Stimulated activated effector memory CD8-positive, alpha-beta T cell treated with anti-CD3 and anti-CD28 coated beads, Interleukin-12 subunit alpha, Interleukin-12 subunit beta, amount 100 ng/mL, for 72 hours (primary cell): ENCODE measurements at regions not wholly inside any gene's neighbourhood (a gene's known extent, or its start where the extent isn't known, plus 50 kb on each side); places are given as distances from the start of the nearest gene placed in this dataset.

Source experiments
- ATAC-seq: fragments of 150-1000 bp; cut with Tn5 transposase; 2 replicates; pipeline ENCODE4 v1.10.0; 2021
- DNase-seq, 2 donors: peaks; one replicate each; pipeline ENCODE4 v3.0.0; 2021 to 2022; ENCODE audit warnings: low spot score in 2 of 2
- H3K27ac Mint-ChIP-seq: one replicate; pipeline ENCODE4 v1.8.0; 2022; ENCODE audit warnings: mild to moderate bottlenecking, mixed read lengths
- H3K36me3 Mint-ChIP-seq: one replicate; pipeline ENCODE4 v1.8.0; 2022; ENCODE audit warnings: mild to moderate bottlenecking, mixed read lengths
- H3K4me1 Mint-ChIP-seq: one replicate; pipeline ENCODE4 v1.8.0; 2022; ENCODE audit warnings: mixed read lengths
- H3K4me3 Mint-ChIP-seq: one replicate; pipeline ENCODE4 v1.8.0; 2022; ENCODE audit warnings: mild to moderate bottlenecking, mixed read lengths
- H3K9me3 Mint-ChIP-seq: one replicate; pipeline ENCODE4 v1.8.0; 2022; ENCODE audit warnings: mixed read lengths

- DNase-seq (no peak), ATAC-seq (no peak)
- Mint-ChIP-seq H3K9me3 (peaks cover 15% of the 10 kb centered on the region), H3K4me1 (no peaks in the 10 kb centered on the region), H3K27ac (no peak overlapping the region), H3K4me3 (no peak overlapping the region), H3K36me3 (no peaks in the 10 kb centered on the region)
Observed at GRCh38 chr13:83325125-83325853, 557.0 kb downstream of the SLITRK1 start.

DNA sequence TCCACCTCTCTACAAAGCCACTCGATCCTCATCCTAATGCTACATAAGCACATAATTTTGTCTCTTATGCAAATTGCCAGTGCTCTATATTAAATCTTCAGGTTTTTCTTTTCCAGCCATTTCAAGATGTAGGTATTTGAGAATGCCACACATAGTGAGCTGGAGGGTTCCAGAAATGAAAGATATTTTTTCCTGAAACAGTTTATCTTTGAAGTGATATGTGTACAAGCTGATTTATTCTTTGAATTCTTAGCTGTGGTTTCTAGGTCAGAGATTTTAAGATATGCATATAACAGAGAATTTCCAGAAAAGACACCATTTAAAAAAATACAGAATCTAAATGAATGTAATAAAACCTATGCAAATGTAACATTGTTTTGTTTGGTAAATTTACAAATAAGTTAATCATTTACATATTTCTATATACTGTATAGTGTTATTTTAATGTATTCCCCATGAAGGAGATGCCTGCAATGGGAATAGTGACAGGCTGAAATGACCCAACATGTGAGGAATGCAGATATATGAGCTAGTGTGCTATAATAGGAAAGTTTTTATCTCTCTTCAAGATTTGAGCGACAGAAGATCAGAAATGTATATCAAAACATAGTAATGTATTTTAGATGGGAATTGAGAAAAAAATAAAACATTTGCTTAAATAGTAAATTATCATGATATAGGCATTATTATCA, 570.2 kb downstream of the SLITRK1 start:
- Mint-ChIP-seq H3K36me3 (no peaks in the 10 kb centered on the region), H3K9me3 (peaks cover 2% of the 10 kb centered on the region), H3K27ac (no peak overlapping the region), H3K4me1 (no peaks in the 10 kb centered on the region), H3K4me3 (no peak overlapping the region)
- DNase-seq (no peak), ATAC-seq (no peak)

DNA sequence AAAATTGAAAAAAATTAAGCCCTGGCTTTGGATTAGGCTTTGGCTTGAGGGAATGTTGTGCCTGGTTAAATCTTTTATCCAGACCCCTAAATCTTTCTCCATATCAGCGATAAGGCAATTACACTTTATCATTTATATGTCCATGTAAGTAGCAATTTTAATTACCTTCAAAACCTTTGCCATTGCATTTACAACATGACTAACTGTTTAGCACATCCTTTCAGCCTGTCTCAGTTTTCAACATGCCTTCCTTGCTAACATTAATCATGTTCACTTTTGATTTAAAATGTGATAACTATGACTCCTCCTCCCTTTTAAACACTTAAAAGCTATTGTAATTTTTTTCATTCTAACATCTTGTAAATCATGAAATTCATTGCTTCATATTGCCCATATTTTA, 583.7 kb downstream of the SLITRK1 start:
- ATAC-seq (no peak), DNase-seq (no peak)
- no peaks in the 10 kb centered on the region for H3K4me1 Mint-ChIP-seq
- H3K4me3 Mint-ChIP-seq: no peak overlapping the region
- H3K36me3 Mint-ChIP-seq: no peaks in the 10 kb centered on the region
- H3K9me3 Mint-ChIP-seq: peaks cover 10% of the 10 kb centered on the region
- no peak overlapping the region for H3K27ac Mint-ChIP-seq

DNA sequence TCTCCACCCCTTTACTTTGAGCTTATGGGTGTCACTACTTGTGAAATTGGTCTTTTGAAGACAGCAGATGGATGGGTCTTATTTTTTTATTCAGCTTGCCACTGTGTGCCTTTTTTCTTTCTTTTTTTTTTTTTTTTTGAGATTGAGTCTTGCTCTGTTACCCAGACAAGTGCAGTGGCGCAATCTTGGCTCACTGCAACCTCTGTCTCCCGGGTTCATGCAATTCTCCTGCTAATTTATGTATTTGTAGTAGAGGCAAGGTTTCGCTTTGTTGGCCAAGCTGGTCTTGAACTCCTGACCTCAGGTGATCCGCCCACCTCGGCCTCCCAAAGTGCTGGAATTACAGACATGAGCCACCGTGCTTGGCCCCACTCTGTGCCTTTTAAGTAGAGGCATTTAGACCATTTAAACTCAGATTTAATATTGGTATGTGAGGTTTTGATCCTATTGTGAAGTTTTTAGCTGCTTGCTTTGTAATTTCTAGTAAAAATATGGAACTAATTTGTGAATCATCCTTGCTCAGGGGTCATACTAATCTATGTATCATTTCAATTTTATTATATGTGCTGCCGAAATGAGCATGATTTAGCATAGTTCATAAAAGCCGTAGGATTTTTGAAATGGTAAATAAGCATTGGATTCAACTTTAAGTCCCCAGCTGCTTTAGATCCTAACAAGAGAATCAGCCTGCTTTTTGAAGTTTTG, 584.5 kb downstream of the SLITRK1 start:
- Mint-ChIP-seq H3K27ac (no peak overlapping the region), H3K9me3 (peaks cover 7% of the 10 kb centered on the region), H3K36me3 (no peaks in the 10 kb centered on the region), H3K4me1 (no peaks in the 10 kb centered on the region), H3K4me3 (no peak overlapping the region)
- DNase-seq (no peak), ATAC-seq (no peak)

DNA sequence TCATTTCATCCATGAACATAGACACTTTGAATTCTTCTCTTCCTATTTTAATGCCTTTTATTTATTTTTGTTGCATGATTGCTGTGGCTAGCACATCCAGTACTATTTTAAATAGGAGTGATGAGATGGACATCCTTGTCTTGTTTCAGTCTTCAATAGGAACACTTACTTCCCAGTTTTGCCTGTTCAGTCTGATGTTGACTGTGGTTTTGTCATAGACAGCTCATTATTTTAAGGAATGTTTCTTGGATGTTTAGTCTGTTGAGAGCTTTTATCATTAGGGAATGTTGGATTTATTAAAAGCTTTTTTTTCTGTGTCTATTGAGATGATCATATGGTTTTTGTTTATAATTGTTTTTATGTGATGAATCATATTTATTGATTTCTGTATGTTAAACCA, 586.6 kb downstream of the SLITRK1 start:
- Mint-ChIP-seq H3K4me1 (no peaks in the 10 kb centered on the region), H3K4me3 (no peak overlapping the region), H3K36me3 (no peaks in the 10 kb centered on the region), H3K9me3 (peaks cover 3% of the 10 kb centered on the region), H3K27ac (no peak overlapping the region)
- no peak for DNase-seq
- ATAC-seq: no peak

DNA sequence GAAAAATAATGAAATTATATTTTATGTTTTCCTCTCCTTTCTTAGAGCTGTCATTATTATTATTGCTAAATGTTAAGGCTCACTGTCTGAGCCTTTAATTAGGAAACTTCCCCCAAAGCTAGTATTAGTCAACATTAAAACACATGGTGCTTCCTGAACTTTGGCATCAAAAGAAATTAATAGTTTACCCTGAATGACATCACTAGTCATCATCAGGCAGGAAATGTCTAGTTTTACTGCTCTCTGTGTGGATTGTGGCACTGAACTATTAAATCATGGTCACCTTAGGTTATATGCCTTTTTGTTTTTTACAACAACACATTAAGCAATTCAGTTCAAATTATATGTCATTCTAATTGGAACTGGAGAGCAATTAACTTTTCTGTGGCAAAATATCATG, 595.5 kb downstream of the SLITRK1 start:
- ATAC-seq: no peak
- DNase-seq: no peak
- H3K36me3 Mint-ChIP-seq: no peaks in the 10 kb centered on the region
- no peak overlapping the region for H3K4me3 Mint-ChIP-seq
- no peaks in the 10 kb centered on the region for H3K4me1 Mint-ChIP-seq
- peaks cover 5% of the 10 kb centered on the region for H3K9me3 Mint-ChIP-seq
- no peak overlapping the region for H3K27ac Mint-ChIP-seq

DNA sequence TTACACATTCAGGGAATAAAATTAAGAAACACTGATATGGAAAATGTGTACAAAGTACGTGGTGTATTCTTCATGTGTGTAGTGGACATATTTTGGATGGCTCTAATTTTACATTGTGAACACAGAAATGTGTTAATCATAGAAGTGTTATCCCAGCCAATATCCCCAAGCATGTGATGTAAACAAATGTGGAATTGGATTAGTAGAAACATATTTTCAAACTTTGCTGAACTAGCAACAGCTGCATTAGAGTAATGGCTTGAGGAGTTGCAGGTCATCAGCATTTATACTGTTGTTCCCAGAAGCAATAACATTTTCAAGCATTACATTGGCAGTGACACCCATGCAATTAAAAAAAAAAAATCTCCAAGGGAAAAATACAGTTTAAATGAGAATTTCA, 600.6 kb downstream of the SLITRK1 start:
- Mint-ChIP-seq H3K4me3 (no peak overlapping the region), H3K9me3 (peaks cover 9% of the 10 kb centered on the region)
- no peak for ATAC-seq

GRCh38 chr13:83274679-83275078, 607.6 kb downstream of the SLITRK1 start:
- no peaks in the 10 kb centered on the region for H3K36me3 Mint-ChIP-seq
- H3K4me3 Mint-ChIP-seq: no peak overlapping the region
- ATAC-seq (no peak), DNase-seq (no peak)
- no peaks in the 10 kb centered on the region for H3K4me1 Mint-ChIP-seq
- no peak overlapping the region for H3K27ac Mint-ChIP-seq
- peaks cover 6% of the 10 kb centered on the region for H3K9me3 Mint-ChIP-seq

More for the DNA sequence above, 600.6 kb downstream of the SLITRK1 start:
- no peak overlapping the region for H3K27ac Mint-ChIP-seq
- no peak for DNase-seq
- H3K36me3 Mint-ChIP-seq: no peaks in the 10 kb centered on the region
- no peaks in the 10 kb centered on the region for H3K4me1 Mint-ChIP-seq

DNA sequence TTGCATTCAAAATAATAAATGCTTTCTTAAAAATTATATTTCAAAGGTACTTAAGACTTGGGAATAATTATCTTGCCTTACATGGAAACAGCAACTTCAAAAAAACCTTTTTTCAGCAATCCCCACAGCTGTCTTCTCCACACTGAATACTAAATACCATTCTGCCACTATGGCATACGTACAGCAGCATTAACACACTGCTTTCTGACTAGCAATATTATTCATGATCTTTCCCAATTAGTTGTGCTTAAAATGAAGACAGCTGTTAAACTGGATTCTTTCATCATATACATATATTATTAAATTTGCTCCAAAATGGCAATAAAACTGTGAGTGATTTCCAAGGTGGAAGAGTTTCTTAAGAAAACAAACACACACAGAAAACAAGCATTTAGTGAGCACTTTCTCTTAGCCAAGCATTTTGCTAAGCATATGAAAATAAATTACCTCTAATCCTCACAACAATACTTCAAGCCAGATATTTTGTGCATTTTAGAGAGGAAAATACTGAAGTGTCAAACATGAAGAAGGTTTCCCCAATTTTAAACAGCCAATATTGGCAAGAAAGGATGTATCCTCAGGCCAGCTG, 609.5 kb downstream of the SLITRK1 start:
- DNase-seq (no peak), ATAC-seq (no peak)
- H3K9me3 Mint-ChIP-seq: peaks cover 6% of the 10 kb centered on the region
- no peak overlapping the region for H3K27ac Mint-ChIP-seq
- H3K4me1 Mint-ChIP-seq: no peaks in the 10 kb centered on the region
- H3K4me3 Mint-ChIP-seq: no peak overlapping the region
- no peaks in the 10 kb centered on the region for H3K36me3 Mint-ChIP-seq

DNA sequence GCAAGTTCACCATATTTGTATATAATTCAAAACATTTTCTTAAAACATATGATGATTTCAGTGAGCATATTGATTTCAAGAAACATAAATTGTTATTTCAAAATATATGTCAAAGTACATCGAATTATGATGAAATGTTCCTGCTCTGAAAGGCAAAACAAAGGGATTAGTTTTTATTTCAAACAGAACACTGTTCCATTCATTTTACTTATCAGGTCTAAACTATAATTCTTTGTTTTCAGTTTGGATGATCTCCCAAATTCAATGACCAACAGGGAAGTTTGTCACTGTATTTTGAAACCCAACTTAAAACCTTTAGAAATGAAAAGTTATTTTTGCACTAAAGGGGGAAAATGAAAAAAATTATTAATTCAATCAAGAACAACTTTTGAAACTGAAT, 610.2 kb downstream of the SLITRK1 start:
- Mint-ChIP-seq H3K4me1 (no peaks in the 10 kb centered on the region), H3K27ac (no peak overlapping the region), H3K36me3 (no peaks in the 10 kb centered on the region), H3K9me3 (peaks cover 6% of the 10 kb centered on the region), H3K4me3 (no peak overlapping the region)
- no peak for ATAC-seq
- no peak for DNase-seq

DNA sequence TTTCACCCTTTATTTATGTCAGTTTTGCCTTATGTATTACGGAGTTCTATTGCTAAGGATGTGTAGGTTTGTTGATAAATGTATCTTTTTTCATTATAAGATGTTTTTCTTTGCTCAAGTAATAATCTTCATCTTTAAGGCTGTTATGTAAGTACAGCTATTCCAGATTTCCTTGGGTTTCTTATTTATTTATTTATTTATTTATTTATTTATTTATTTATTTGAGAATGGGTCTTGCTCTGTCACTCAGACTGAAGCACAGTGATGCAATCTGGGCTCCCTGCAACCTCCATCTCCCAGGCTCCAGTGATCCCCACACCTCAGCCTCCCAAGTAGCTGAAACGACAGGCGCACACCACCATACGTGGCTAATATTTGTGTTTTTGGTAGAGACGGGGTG, 617.0 kb downstream of the SLITRK1 start:
- Mint-ChIP-seq H3K4me1 (no peaks in the 10 kb centered on the region), H3K4me3 (no peak overlapping the region)

DNA sequence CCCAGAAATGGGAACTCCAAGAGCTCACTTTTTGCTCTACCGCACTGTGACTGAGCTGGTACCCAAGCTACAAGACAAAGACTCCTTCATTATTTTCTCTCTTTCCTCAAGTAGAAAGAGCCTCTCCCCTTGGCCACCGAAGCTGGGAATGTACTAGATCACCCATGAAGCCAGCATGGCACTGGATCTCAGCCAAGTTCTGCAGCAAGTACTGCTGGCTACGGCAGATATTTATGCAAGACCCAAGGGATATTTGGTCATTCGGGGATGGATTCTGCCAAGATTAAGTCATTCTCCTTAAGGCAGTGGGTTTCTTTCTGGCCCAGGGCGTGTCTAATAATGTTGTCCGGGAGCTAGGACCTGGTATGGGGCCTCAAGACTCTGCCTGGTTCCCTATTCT, 633.5 kb downstream of the SLITRK1 start:
- no peak for ATAC-seq
- Mint-ChIP-seq H3K27ac (no peak overlapping the region), H3K4me1 (no peaks in the 10 kb centered on the region), H3K36me3 (no peaks in the 10 kb centered on the region), H3K9me3 (peaks cover 12% of the 10 kb centered on the region), H3K4me3 (no peak overlapping the region)
- DNase-seq: no peak

More for the DNA sequence above, 617.0 kb downstream of the SLITRK1 start:
- DNase-seq (no peak), ATAC-seq (no peak)
- Mint-ChIP-seq H3K27ac (no peak overlapping the region), H3K36me3 (no peaks in the 10 kb centered on the region), H3K9me3 (peaks cover 5% of the 10 kb centered on the region)

DNA sequence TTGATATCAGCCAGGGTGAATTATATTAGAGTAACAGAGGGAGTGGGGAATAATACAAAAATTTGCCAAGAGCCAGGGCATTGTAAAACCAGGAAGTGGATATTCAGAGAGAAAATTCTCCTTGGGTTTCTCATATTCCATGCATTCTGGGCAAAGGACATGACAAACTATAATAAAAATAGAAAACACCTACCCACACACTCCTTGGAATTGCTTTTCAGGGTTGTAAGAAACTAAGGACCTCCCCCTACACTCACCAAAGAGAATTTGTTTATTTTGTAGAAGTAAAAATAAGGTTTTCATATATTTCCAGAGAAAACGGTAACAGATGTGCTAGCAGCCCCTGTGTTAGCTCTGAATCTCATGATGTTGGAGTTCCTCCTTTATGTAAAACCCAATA, 649.6 kb downstream of the SLITRK1 start:
- Mint-ChIP-seq H3K4me1 (no peaks in the 10 kb centered on the region), H3K4me3 (no peak overlapping the region), H3K36me3 (no peaks in the 10 kb centered on the region), H3K27ac (no peak overlapping the region), H3K9me3 (peaks cover 11% of the 10 kb centered on the region)
- DNase-seq: no peak
- ATAC-seq: no peak

GRCh38 chr13:83229574-83230305, 652.5 kb downstream of the SLITRK1 start:
- H3K36me3 Mint-ChIP-seq: no peaks in the 10 kb centered on the region
- ATAC-seq (no peak), DNase-seq (no peak)
- no peaks in the 10 kb centered on the region for H3K4me1 Mint-ChIP-seq
- no peak overlapping the region for H3K4me3 Mint-ChIP-seq
- H3K9me3 Mint-ChIP-seq: peaks cover 8% of the 10 kb centered on the region
- no peak overlapping the region for H3K27ac Mint-ChIP-seq

DNA sequence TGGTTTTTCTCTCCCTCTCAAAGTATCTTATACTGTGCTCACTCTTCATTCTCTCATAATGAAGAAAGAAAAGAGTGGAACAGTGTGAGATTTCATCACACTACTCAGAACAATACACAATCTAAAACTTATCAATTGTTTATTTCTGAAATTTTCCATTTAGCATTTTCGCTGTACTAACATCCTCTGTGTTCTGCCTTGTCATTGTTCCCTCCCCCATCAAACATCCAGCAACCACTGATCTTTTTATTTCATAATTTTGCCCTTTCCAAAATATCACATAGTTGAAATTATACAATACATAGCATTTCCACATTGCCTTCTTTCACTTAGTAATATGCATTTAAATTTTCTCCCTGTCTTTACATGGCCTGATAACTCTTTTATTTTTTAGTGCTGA, 658.7 kb downstream of the SLITRK1 start:
- Mint-ChIP-seq H3K4me1 (no peaks in the 10 kb centered on the region), H3K27ac (no peak overlapping the region), H3K36me3 (no peaks in the 10 kb centered on the region), H3K9me3 (peaks cover 10% of the 10 kb centered on the region), H3K4me3 (no peak overlapping the region)
- ATAC-seq (no peak), DNase-seq (no peak)
